Tibial nerve (tissue), 3 donors: ENCODE measurements at regions not wholly inside any gene's neighbourhood (a gene's known extent, or its start where the extent isn't known, plus 50 kb on each side); places are given as distances from the start of the nearest gene placed in this dataset.

Experiments
- CTCF ChIP-seq, 5 experiments: fragments of 200-600 bp in 3 of 5; fragments of 450-650 bp in 2 of 5; sonication (generic) in 3 of 5; IDR thresholded peaks; one replicate each; pipeline ENCODE4 v1.5.1; 2016 to 2019; ENCODE audit warnings: antibody characterized with exemption in 5 of 5, mild to moderate bottlenecking in 3 of 5, moderate library complexity in 2 of 5
- POLR2A ChIP-seq, 2 donors: fragments of 450-650 bp; IDR thresholded peaks; one replicate each; pipeline ENCODE4 v1.6.1; 2017; ENCODE audit warnings: antibody characterized with exemption in 2 of 2, mild to moderate bottlenecking in 2 of 2, moderate library complexity in 2 of 2

GRCh38 chr7:81846398-81846797 lies 76.6 kb upstream of the HGF start:
- TF ChIP-seq CTCF (IDR thresholded peaks at IDR 0.05), result no peak
- no peak for TF ChIP-seq POLR2A (IDR thresholded peaks at IDR 0.05)
